AG08396 (cell line): ENCODE measurements at regions not wholly inside any gene's neighbourhood (a gene's known extent, or its start where the extent isn't known, plus 50 kb on each side); places are given as distances from the start of the nearest gene placed in this dataset.

Source experiments
- DNase-seq: peaks from one replicate; pipeline ENCODE4 v3.0.0; 2012; ENCODE audit warnings: low spot score, mixed read lengths

GRCh38 chr3:25000971-25001591, 427.0 kb upstream of the RARB start:
- no peak for DNase-seq

- no peak for DNase-seq
Observed at GRCh38 chr3:25002052-25002451, 426.0 kb upstream of the RARB start.

- DNase-seq = no peak
Observed at GRCh38 chr3:25007974-25008658, 419.9 kb upstream of the RARB start.

GRCh38 chr3:25009665-25010064, 418.4 kb upstream of the RARB start:
- DNase-seq = no peak

GRCh38 chr3:25015599-25015998, 412.5 kb upstream of the RARB start:
- no peak for DNase-seq

GRCh38 chr3:25018909-25019308, 409.2 kb upstream of the RARB start:
- no peak for DNase-seq

GRCh38 chr3:25019506-25019905, 408.6 kb upstream of the RARB start:
- no peak for DNase-seq

- peak; percentile 7 for DNase-seq
Observed at GRCh38 chr3:25021816-25022215, 406.2 kb upstream of the RARB start.

GRCh38 chr3:25023876-25024275, 404.2 kb upstream of the RARB start:
- DNase-seq = no peak

- DNase-seq = no peak
Observed at GRCh38 chr3:25025236-25025635, 402.8 kb upstream of the RARB start.

GRCh38 chr3:25027650-25028049, 400.4 kb upstream of the RARB start:
- no peak for DNase-seq

- no peak for DNase-seq
Observed at GRCh38 chr3:25029820-25030219, 398.2 kb upstream of the RARB start.

- DNase-seq = no peak
Observed at GRCh38 chr3:25032344-25032743, 395.7 kb upstream of the RARB start.

- peak; percentile 8 for DNase-seq
Observed at GRCh38 chr3:25033407-25034029, 394.5 kb upstream of the RARB start.

- no peak for DNase-seq
Observed at GRCh38 chr3:25035526-25035925, 392.5 kb upstream of the RARB start.

- no peak for DNase-seq
Observed at GRCh38 chr3:25036633-25037032, 391.4 kb upstream of the RARB start.

GRCh38 chr3:25037049-25037547, 391.0 kb upstream of the RARB start:
- DNase-seq = no peak

- DNase-seq = no peak
Observed at GRCh38 chr3:25038271-25038670, 389.8 kb upstream of the RARB start.

GRCh38 chr3:25038922-25039321, 389.1 kb upstream of the RARB start:
- DNase-seq = no peak

- no peak for DNase-seq
Observed at GRCh38 chr3:25040748-25041147, 387.3 kb upstream of the RARB start.

- DNase-seq = no peak
Observed at GRCh38 chr3:25041871-25042584, 386.0 kb upstream of the RARB start.

- no peak for DNase-seq
Observed at GRCh38 chr3:25043177-25043576, 384.9 kb upstream of the RARB start.

GRCh38 chr3:25043749-25044148, 384.3 kb upstream of the RARB start:
- DNase-seq = no peak
